ENCODE measurements at regions not wholly inside any gene's neighbourhood (a gene's known extent, or its start where the extent isn't known, plus 50 kb on each side); places are given as distances from the start of the nearest gene placed in this dataset.
A peak's percentile ranks its signal among the peaks of the same experiment; 100 is the strongest.

- DNase-seq: no peak
- Histone ChIP-seq H2BK120ac (ENCODE audit: low read depth, low read length) (no peak overlapping the region), H3K4me2 (ENCODE audit: low read length, poor library complexity, severe bottlenecking) (no peak overlapping the region), H3K4ac (ENCODE audit: low read depth in 1 of 2, low read length in 2 of 2) (no peak overlapping the region), H3K23ac (ENCODE audit: low read length in 2 of 2) (no peak overlapping the region), H3K9ac (ENCODE audit: low read length) (no peak overlapping the region), H3K18ac (ENCODE audit: low read depth in 1 of 2, low read length in 2 of 2) (no peak overlapping the region), H2BK12ac (ENCODE audit: low read length in 2 of 2) (peak overlapping the region in 1 of 2 experiments; percentile 10), H2BK5ac (ENCODE audit: low read depth, low read length, poor library complexity, severe bottlenecking) (no peak overlapping the region), H4K91ac (ENCODE audit: low read length) (no peak overlapping the region), H3K36me3 (ENCODE audit: control insufficient read depth in 1 of 2, insufficient read depth in 2 of 2, low read depth in 1 of 2, low read length in 2 of 2) (peaks cover 3 to 36% of the 10 kb centered on the region in 2 experiments), H3K79me1 (replicated peaks; ENCODE audit: low read length, poor library complexity, severe bottlenecking) (peaks cover 25% of the 10 kb centered on the region), H3K27me3 (ENCODE audit: control insufficient read depth in 1 of 2, insufficient read depth in 1 of 2, low read length in 2 of 2) (no peaks in the 10 kb centered on the region), H3K9me3 (ENCODE audit: control insufficient read depth, low read length) (no peaks in the 10 kb centered on the region), H4K8ac (ENCODE audit: low read length) (no peak overlapping the region), H2AFZ (ENCODE audit: low read depth, low read length) (no peak overlapping the region), H2AK5ac (ENCODE audit: low read length, severe bottlenecking) (peak overlapping the region; percentile 38), H3K27ac (ENCODE audit: low read length, poor library complexity, severe bottlenecking) (no peak overlapping the region), H3K4me3 (ENCODE audit: insufficient read depth in 1 of 2, low read depth in 1 of 2, low read length in 2 of 2) (no peak overlapping the region), H3K14ac (ENCODE audit: low read length in 2 of 2) (no peak overlapping the region), H3K4me1 (ENCODE audit: control insufficient read depth, insufficient read depth, low read depth, low read length) (peaks cover 30% of the 10 kb centered on the region), H2BK15ac (ENCODE audit: low read depth, poor library complexity, severe bottlenecking) (no peak overlapping the region)
- WGBS: 86% methylated on average over 5 of the region's 5 CpGs
Observed at GRCh38 chr15:66846031-66846430, 144.0 kb downstream of the SMAD6 start.

GRCh38 chr15:66846811-66847210 lies 144.8 kb downstream of the SMAD6 start:
- Histone ChIP-seq H3K79me1 (replicated peaks; ENCODE audit: low read length, poor library complexity, severe bottlenecking) (peaks cover 25% of the 10 kb centered on the region), H3K4me3 (ENCODE audit: insufficient read depth in 1 of 2, low read depth in 1 of 2, low read length in 2 of 2) (no peak overlapping the region), H3K4me2 (ENCODE audit: low read length, poor library complexity, severe bottlenecking) (no peak overlapping the region), H3K4ac (ENCODE audit: low read depth in 1 of 2, low read length in 2 of 2) (no peak overlapping the region), H3K23ac (ENCODE audit: low read length in 2 of 2) (no peak overlapping the region), H3K18ac (ENCODE audit: low read depth in 1 of 2, low read length in 2 of 2) (no peak overlapping the region), H2BK5ac (ENCODE audit: low read depth, low read length, poor library complexity, severe bottlenecking) (no peak overlapping the region), H3K9me3 (ENCODE audit: control insufficient read depth, low read length) (no peaks in the 10 kb centered on the region), H2BK120ac (ENCODE audit: low read depth, low read length) (no peak overlapping the region), H2BK15ac (ENCODE audit: low read depth, poor library complexity, severe bottlenecking) (no peak overlapping the region), H3K9ac (ENCODE audit: low read length) (no peak overlapping the region), H2BK12ac (ENCODE audit: low read length in 2 of 2) (no peak overlapping the region), H3K27ac (ENCODE audit: low read length, poor library complexity, severe bottlenecking) (no peak overlapping the region), H2AFZ (ENCODE audit: low read depth, low read length) (no peak overlapping the region), H3K36me3 (ENCODE audit: control insufficient read depth in 1 of 2, insufficient read depth in 2 of 2, low read depth in 1 of 2, low read length in 2 of 2) (peaks cover 3 to 36% of the 10 kb centered on the region in 2 experiments), H3K14ac (ENCODE audit: low read length in 2 of 2) (no peak overlapping the region), H4K8ac (ENCODE audit: low read length) (no peak overlapping the region), H2AK5ac (ENCODE audit: low read length, severe bottlenecking) (no peak overlapping the region), H4K91ac (ENCODE audit: low read length) (no peak overlapping the region), H3K4me1 (ENCODE audit: control insufficient read depth, insufficient read depth, low read depth, low read length) (peaks cover 28% of the 10 kb centered on the region), H3K27me3 (ENCODE audit: control insufficient read depth in 1 of 2, insufficient read depth in 1 of 2, low read length in 2 of 2) (no peaks in the 10 kb centered on the region)
- WGBS: 96% methylated on average over 4 of the region's 4 CpGs
- no peak for DNase-seq

GRCh38 chr15:66847565-66847991 lies 145.5 kb downstream of the SMAD6 start:
- Histone ChIP-seq H2AFZ (ENCODE audit: low read depth, low read length) (no peak overlapping the region), H2AK5ac (ENCODE audit: low read length, severe bottlenecking) (no peak overlapping the region), H3K14ac (ENCODE audit: low read length in 2 of 2) (peak overlapping the region in 1 of 2 experiments; percentile 4), H2BK120ac (ENCODE audit: low read depth, low read length) (no peak overlapping the region), H3K4me2 (ENCODE audit: low read length, poor library complexity, severe bottlenecking) (no peak overlapping the region), H2BK12ac (ENCODE audit: low read length in 2 of 2) (peak overlapping the region in 1 of 2 experiments; percentile 75), H2BK5ac (ENCODE audit: low read depth, low read length, poor library complexity, severe bottlenecking) (no peak overlapping the region), H3K79me1 (replicated peaks; ENCODE audit: low read length, poor library complexity, severe bottlenecking) (peaks cover 26% of the 10 kb centered on the region), H3K23ac (ENCODE audit: low read length in 2 of 2) (peak overlapping the region in 1 of 2 experiments; percentile 41), H3K18ac (ENCODE audit: low read depth in 1 of 2, low read length in 2 of 2) (peak overlapping the region in 1 of 2 experiments; percentile 44), H4K8ac (ENCODE audit: low read length) (no peak overlapping the region), H4K91ac (ENCODE audit: low read length) (no peak overlapping the region), H3K4me1 (ENCODE audit: control insufficient read depth, insufficient read depth, low read depth, low read length) (peaks cover 25% of the 10 kb centered on the region), H3K27me3 (ENCODE audit: control insufficient read depth in 1 of 2, insufficient read depth in 1 of 2, low read length in 2 of 2) (no peaks in the 10 kb centered on the region), H3K36me3 (ENCODE audit: control insufficient read depth in 1 of 2, insufficient read depth in 2 of 2, low read depth in 1 of 2, low read length in 2 of 2) (peaks cover 4 to 42% of the 10 kb centered on the region in 2 experiments), H3K9ac (ENCODE audit: low read length) (no peak overlapping the region), H3K9me3 (ENCODE audit: control insufficient read depth, low read length) (no peaks in the 10 kb centered on the region), H3K27ac (ENCODE audit: low read length, poor library complexity, severe bottlenecking) (no peak overlapping the region), H3K4me3 (ENCODE audit: insufficient read depth in 1 of 2, low read depth in 1 of 2, low read length in 2 of 2) (no peak overlapping the region), H3K4ac (ENCODE audit: low read depth in 1 of 2, low read length in 2 of 2) (no peak overlapping the region), H2BK15ac (ENCODE audit: low read depth, poor library complexity, severe bottlenecking) (peak overlapping the region; percentile 44)
- WGBS: 92% methylated on average over 1 of the region's 1 CpG
- DNase-seq: no peak

- H2BK12ac ChIP-seq (ENCODE audit: low read length in 2 of 2): peak overlapping the region; percentile 9 to 64
- H2AFZ ChIP-seq (ENCODE audit: low read depth, low read length): no peak overlapping the region
- no peaks in the 10 kb centered on the region for H3K27me3 ChIP-seq (ENCODE audit: control insufficient read depth in 1 of 2, insufficient read depth in 1 of 2, low read length in 2 of 2)
- no peak overlapping the region for H3K4me3 ChIP-seq (ENCODE audit: insufficient read depth in 1 of 2, low read depth in 1 of 2, low read length in 2 of 2)
- 96% methylated on average over 5 of the region's 5 CpGs for WGBS
- no peak overlapping the region for H2BK120ac ChIP-seq (ENCODE audit: low read depth, low read length)
- no peak overlapping the region for H4K8ac ChIP-seq (ENCODE audit: low read length)
- no peak overlapping the region for H3K27ac ChIP-seq (ENCODE audit: low read length, poor library complexity, severe bottlenecking)
- H3K9me3 ChIP-seq (ENCODE audit: control insufficient read depth, low read length): no peaks in the 10 kb centered on the region
- H3K36me3 ChIP-seq (ENCODE audit: control insufficient read depth in 1 of 2, insufficient read depth in 2 of 2, low read depth in 1 of 2, low read length in 2 of 2): peaks cover 6 to 44% of the 10 kb centered on the region in 2 experiments
- peak overlapping the region; percentile 33 for H2BK5ac ChIP-seq (ENCODE audit: low read depth, low read length, poor library complexity, severe bottlenecking)
- DNase-seq: no peak
- H3K4me1 ChIP-seq (ENCODE audit: control insufficient read depth, insufficient read depth, low read depth, low read length): peaks cover 22% of the 10 kb centered on the region
- no peak overlapping the region for H2BK15ac ChIP-seq (ENCODE audit: low read depth, poor library complexity, severe bottlenecking)
- H2AK5ac ChIP-seq (ENCODE audit: low read length, severe bottlenecking): no peak overlapping the region
- no peak overlapping the region for H3K4me2 ChIP-seq (ENCODE audit: low read length, poor library complexity, severe bottlenecking)
- peaks cover 26% of the 10 kb centered on the region for H3K79me1 ChIP-seq (replicated peaks; ENCODE audit: low read length, poor library complexity, severe bottlenecking)
- H3K9ac ChIP-seq (ENCODE audit: low read length): peak overlapping the region; percentile 23
- H3K23ac ChIP-seq (ENCODE audit: low read length in 2 of 2): no peak overlapping the region
- H3K18ac ChIP-seq (ENCODE audit: low read depth in 1 of 2, low read length in 2 of 2): no peak overlapping the region
- H3K4ac ChIP-seq (ENCODE audit: low read depth in 1 of 2, low read length in 2 of 2): peak overlapping the region in 1 of 2 experiments; percentile 32
- H3K14ac ChIP-seq (ENCODE audit: low read length in 2 of 2): no peak overlapping the region
- no peak overlapping the region for H4K91ac ChIP-seq (ENCODE audit: low read length)
Observed at GRCh38 chr15:66848116-66848515, 146.1 kb downstream of the SMAD6 start.

Measured in mesenchymal stem cell (in vitro differentiated cells and primary cell).